ENCODE measurements at regions not wholly inside any gene's neighbourhood (a gene's known extent, or its start where the extent isn't known, plus 50 kb on each side); places are given as distances from the start of the nearest gene placed in this dataset.
"Not testable (repeated sequence)": the region's sequence is repeated elsewhere in the genome, so short reads cannot be mapped to it uniquely, and the experiment has no call there.

GRCh38 chr5:10876996-10877395 lies 116.0 kb upstream of the DAP start:
- not testable (repeated sequence) for FAIRE-seq; DNase-seq (ENCODE audit: insufficient read length, low spot score)

GRCh38 chr5:10876006-10876744 lies 115.1 kb upstream of the DAP start:
- DNase-seq (ENCODE audit: insufficient read length, low spot score) (no peak), FAIRE-seq (no peak)

- DNase-seq (ENCODE audit: insufficient read length, low spot score), result no peak
- no peak for FAIRE-seq
Measured at GRCh38 chr5:10875201-10875768, 114.3 kb upstream of the DAP start.

GRCh38 chr5:10874541-10874940 lies 113.5 kb upstream of the DAP start:
- FAIRE-seq, result no peak
- DNase-seq (ENCODE audit: insufficient read length, low spot score), result no peak

GRCh38 chr5:10870791-10871190 lies 109.8 kb upstream of the DAP start:
- DNase-seq (ENCODE audit: insufficient read length, low spot score) (no peak), FAIRE-seq (no peak)

- no peak for FAIRE-seq
- no peak for DNase-seq (ENCODE audit: insufficient read length, low spot score)
Measured at GRCh38 chr5:10868956-10869355, 107.9 kb upstream of the DAP start.

GRCh38 chr5:10867389-10868303 lies 106.6 kb upstream of the DAP start:
- FAIRE-seq, result no peak
- no peak for DNase-seq (ENCODE audit: insufficient read length, low spot score)

- FAIRE-seq, result no peak
- no peak for DNase-seq (ENCODE audit: insufficient read length, low spot score)
Measured at GRCh38 chr5:10866913-10867312, 105.9 kb upstream of the DAP start.

GRCh38 chr5:10863763-10864383 lies 102.8 kb upstream of the DAP start:
- FAIRE-seq (peak; percentile 82), DNase-seq (ENCODE audit: insufficient read length, low spot score) (peak; percentile 71)

GRCh38 chr5:10862085-10862484 lies 101.1 kb upstream of the DAP start:
- no peak for FAIRE-seq
- DNase-seq (ENCODE audit: insufficient read length, low spot score), result no peak

- FAIRE-seq, result no peak
Measured at GRCh38 chr5:10861423-10861790, 100.4 kb upstream of the DAP start.

GRCh38 chr5:10860645-10861422 lies 99.8 kb upstream of the DAP start:
- FAIRE-seq (no peak), DNase-seq (ENCODE audit: insufficient read length, low spot score) (no peak)

More at GRCh38 chr5:10861423-10861790, 100.4 kb upstream of the DAP start:
- DNase-seq (ENCODE audit: insufficient read length, low spot score), result no peak

- no peak for FAIRE-seq
- DNase-seq (ENCODE audit: insufficient read length, low spot score), result no peak
Measured at GRCh38 chr5:10860196-10860543, 99.1 kb upstream of the DAP start.

- DNase-seq (ENCODE audit: insufficient read length, low spot score), result no peak
- no peak for FAIRE-seq
Measured at GRCh38 chr5:10859393-10860195, 98.6 kb upstream of the DAP start.

GRCh38 chr5:10858945-10859344 lies 97.9 kb upstream of the DAP start:
- no peak for FAIRE-seq
- no peak for DNase-seq (ENCODE audit: insufficient read length, low spot score)

- no peak for FAIRE-seq
- no peak for DNase-seq (ENCODE audit: insufficient read length, low spot score)
Measured at GRCh38 chr5:10858307-10858706, 97.3 kb upstream of the DAP start.

GRCh38 chr5:10857338-10857733 lies 96.3 kb upstream of the DAP start:
- no peak for DNase-seq (ENCODE audit: insufficient read length, low spot score)
- no peak for FAIRE-seq

- DNase-seq (ENCODE audit: insufficient read length, low spot score), result no peak
- peak; percentile 39 for FAIRE-seq
Measured at GRCh38 chr5:10856683-10857337, 95.8 kb upstream of the DAP start.

GRCh38 chr5:10856071-10856470 lies 95.0 kb upstream of the DAP start:
- DNase-seq (ENCODE audit: insufficient read length, low spot score) (no peak), FAIRE-seq (no peak)
